ENCODE measurements at regions not wholly inside any gene's neighbourhood (a gene's known extent, or its start where the extent isn't known, plus 50 kb on each side); places are given as distances from the start of the nearest gene placed in this dataset.
"Not testable (repeated sequence)": the region's sequence is repeated elsewhere in the genome, so short reads cannot be mapped to it uniquely, and the experiment has no call there.

DNA sequence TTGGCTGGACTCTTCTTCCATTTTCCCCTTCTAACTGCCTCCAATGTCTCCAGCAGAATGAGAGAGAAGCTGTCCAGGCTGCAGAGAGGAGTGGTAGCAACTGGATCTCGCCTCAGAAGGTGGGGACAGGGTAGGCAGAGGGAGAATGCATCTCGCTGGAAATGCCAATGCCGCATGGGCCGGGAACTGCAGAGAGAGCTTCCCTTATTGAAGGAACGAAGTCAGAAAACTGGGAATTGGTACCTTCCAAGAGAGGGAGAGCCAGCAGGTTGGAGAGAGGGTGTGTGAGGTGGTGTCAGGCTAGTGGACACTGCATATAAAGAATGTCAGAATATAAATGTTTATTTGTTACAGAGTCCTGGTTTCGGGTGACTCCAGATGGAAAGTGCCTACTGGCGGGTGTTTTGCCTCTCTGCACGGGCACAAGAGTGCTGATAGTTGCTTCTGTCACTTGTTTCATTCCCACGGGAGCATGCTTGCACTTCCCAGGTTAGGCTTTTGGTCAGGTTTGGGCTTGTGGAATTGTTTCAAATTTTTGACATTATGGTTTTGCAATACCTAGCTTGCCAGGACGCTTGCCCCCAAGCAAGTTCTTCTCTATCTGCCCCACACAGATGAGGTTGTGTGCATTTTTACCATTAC lies 156.8 kb upstream of the STS start:
- no peak for DNase-seq (ENCODE audit: low spot score)
- no peak for FAIRE-seq

DNA sequence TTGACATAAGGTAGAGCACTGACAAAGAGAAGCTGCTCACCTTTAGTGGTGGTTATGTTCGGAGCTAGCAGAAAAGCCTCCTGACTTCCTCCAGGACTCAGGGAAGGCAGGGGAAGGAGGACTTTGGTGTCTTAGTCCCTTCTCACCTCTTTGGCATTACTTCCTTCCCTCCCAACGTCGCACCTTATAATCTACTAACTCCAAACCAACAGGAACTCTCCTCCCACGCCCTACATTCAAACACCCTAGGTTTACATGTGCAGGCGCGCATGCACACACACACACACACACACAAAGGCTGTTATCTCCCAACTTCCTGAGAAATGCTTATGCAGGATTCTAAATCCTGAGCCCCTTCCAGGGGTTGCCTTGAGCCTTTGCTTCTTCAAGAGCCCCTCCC lies 157.7 kb upstream of the STS start:
- FAIRE-seq (no peak), DNase-seq (ENCODE audit: low spot score) (no peak)

DNA sequence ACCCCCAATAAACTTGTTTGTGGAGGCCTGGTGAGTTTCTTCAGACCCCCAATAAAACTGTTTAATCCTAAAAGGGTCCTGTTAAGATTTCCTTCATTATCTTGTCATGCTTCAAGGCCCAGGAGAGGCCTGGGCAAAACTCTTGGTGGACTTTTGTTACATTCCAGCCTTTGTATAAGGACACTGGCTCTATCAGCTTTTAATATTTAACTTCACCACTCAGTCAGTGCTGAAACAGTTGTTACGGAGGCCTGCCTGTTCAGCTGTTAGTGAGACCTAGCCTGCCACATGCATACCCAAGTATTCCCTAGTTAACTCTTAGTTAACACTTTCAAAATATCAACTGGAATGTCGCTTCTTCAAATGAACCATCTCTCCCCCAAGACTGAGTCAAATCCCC lies 158.8 kb upstream of the STS start:
- FAIRE-seq; DNase-seq (ENCODE audit: low spot score): not testable (repeated sequence)

DNA sequence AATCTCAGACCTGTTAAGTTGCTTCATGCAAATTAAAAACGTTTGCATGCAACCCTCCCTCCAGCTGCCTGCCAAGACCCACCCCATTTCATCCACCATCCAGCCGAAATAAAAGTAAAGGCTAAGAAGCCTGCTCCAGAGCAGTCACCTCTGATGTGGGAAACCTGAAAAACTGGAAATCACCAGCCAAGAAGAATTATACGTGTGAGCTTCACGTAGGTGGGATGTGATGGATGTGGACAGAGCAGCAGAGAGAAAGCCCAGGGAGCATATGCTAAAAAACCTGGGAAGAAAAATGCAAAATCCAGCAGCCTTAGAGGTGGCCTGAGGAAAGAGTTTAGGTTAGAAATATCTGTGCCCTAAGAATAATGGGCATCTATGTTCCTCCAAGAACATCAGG lies 160.6 kb upstream of the STS start:
- DNase-seq (ENCODE audit: low spot score) (no peak), FAIRE-seq (no peak)

DNA sequence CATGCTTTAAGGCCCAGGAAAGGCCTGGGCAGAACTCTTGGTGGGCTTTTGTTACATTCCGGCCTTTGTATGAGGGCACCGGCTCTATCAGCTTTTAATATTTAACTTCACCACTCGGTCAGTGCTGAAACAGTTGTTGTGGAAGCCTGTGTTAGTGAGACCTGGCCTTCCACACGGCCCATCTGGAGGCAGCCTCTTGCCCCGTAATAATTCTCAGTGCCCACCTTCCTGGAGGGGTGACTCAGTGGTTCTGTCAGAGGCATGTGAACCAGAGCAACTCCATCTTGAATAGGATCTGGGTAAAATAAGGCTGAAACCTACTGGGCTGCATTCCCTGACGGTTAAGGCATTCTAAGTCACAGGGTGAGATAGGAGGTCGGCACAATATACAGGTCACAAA lies 162.0 kb upstream of the STS start:
- DNase-seq (ENCODE audit: low spot score) = no peak
- FAIRE-seq = no peak

DNA sequence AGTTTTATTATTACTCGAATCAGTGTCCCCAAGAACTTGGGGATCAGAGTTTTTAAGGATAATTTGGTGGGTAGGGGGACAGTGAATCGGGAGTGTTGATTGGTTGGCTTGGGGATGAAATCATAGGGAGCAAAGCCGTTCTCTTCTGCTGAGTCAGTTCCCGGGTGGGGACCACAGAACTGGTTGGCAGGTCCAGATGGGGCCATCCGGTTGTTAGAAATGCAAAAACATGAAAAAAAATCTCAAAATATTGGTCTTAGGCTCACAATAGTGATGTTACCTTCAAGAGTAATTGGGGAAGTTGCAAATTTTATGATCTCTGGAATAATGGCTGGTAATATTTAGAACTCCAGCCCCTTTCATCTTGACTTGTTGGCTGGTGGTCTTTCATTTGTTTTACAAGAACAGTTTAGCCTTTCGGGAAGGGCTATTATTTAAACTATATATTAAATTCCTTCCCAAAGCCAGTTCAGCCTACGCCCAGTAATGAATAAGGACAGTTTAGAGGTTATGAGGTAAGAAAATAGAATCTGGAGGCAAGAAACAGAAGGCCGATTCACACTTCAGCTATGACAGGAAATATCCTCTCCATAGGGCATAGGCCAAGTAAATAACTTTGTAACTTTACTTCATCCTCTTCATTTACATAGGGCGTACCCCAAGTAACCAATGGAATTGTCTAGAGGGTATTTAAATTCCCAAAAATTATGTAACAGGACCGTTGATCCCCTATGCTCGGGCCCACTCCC lies 164.1 kb upstream of the STS start:
- FAIRE-seq = no peak
- no peak for DNase-seq (ENCODE audit: low spot score)

DNA sequence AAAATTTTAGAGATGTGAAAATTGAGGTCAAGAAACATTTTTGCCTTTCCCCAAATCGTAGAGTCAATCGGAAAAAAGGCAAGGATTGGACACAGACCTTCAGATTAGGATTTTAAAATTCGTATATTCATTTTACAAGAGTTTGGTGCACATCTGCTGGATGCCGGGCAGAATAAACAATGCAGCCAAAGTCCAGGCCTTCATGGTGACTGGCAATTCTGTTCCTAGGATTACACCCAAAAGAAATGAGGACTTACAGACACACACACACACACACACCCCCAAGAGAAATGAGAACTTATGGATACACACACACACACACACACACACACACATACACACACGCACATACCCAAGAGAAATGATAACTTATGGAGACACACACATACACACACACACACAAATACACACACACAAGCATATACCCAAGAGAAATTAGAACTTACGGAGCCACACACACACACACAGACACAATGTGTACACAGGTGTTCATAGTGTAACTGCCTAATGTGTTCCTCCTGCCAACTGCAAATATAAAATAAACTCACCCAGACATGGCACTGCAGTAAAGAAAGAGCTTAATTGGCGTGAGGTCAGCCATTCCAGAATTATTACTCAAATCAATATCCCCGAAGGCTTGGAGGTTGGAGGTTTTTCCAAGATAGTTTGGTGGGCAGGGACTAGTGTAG lies 165.7 kb upstream of the STS start:
- FAIRE-seq (no peak), DNase-seq (ENCODE audit: low spot score) (no peak)

DNA sequence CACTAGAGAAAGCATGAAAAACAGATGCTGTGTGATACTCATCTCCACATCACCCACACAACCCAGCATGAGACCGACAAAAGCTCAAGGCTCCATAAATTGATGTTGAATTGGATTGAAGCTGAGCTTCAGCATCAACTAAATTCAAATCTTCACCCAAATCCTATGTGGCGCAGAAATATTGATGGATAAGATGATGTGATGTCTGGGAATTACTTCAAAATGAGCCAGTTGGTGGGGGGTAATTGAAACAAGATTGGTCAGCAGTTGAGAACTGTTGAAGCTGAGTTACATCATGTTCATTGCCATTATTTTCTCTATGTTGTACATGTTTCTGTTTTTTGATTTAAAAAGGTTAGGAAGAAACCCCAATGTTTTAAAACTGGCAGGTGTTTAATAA lies 166.5 kb upstream of the STS start:
- FAIRE-seq (no peak), DNase-seq (ENCODE audit: low spot score) (no peak)

DNA sequence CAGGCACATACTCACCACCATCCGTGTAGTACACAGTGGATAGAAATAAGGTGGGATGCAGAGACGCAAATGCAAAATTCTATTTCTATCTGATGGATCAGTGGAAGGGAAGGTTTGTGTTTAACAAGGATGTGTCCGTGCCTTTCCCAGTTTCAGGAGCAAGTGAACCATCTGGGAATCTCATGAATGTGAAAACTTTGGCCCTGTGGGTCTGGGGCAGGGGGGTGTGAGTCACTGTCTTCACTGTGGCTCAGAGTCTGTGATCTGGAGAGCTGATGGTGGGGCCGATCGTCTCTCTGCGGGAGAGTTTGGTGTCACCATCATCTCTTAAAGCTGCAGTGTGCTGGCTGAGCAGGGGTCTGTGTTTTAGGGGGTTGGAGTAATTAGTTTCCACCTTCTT lies 179.3 kb upstream of the STS start:
- no peak for FAIRE-seq
- no peak for DNase-seq (ENCODE audit: low spot score)

DNA sequence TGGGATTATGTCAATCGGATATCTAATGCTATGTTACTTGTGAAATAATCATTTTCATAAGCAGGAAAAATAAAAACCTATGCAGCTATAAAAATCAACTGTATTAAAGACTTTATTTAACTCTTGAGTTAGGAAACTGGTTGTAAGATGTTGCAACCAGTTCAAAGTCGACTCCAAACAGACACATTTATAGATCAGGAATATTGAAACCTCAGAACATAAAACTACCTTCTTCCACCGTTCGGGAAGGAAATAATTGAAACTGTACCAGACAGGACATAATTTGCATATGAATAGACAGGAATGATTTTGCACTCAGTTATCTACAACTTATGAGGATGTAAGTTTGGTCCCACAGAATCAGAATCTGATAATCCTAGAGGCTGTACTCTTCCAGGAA lies 181.8 kb upstream of the STS start:
- DNase-seq (ENCODE audit: low spot score) (no peak), FAIRE-seq (no peak)

DNA sequence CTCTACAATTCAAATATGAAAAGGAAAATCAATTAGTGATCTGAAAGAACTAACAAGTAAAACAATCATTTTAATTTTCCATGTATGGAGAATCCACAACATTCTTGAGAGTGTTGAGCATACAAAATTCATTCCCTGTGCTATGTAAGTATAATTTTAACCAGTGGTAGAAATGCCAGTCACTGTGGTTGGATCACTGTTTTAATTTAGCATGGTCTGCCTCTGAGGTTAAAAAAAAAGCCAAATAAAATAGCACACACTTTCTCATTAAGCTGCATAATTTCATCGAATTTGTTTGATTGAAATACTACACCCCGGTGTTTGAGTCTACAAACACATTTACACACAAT lies 185.5 kb upstream of the STS start:
- no peak for FAIRE-seq
- no peak for DNase-seq (ENCODE audit: low spot score)

DNA sequence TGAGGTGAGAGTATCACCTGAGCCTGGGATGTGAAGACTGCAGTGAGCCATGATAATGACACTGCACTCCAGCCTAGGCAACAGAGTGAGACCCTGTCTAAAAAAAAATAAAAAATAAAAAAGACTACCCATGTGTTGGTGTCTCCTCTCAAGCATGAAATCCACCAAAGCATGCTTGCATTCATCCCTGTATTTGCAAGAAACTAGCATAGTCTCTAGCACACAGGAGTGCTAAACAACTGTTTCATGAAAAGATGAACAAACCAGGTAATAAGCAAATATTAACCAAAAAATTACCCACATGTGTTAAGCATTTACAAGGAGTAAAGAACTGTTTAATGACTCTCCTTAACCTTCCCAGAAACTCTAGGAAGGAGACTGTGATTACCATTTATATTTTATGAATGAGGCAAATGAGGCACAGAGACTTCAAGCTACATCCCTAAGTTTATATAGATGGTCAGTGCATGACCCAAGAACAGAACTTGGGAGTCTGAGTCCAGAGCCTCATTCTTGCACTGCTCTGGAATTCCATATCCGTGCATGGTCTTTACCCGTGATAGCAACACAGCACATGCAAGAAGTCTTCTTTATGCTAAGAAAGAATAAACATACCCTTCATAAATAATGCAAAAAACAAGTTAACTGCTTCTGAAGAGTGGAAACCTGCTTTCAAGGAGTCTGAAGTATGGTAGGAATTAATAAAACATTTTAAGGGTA lies 186.1 kb upstream of the STS start:
- no peak for DNase-seq (ENCODE audit: low spot score)
- no peak for FAIRE-seq

DNA sequence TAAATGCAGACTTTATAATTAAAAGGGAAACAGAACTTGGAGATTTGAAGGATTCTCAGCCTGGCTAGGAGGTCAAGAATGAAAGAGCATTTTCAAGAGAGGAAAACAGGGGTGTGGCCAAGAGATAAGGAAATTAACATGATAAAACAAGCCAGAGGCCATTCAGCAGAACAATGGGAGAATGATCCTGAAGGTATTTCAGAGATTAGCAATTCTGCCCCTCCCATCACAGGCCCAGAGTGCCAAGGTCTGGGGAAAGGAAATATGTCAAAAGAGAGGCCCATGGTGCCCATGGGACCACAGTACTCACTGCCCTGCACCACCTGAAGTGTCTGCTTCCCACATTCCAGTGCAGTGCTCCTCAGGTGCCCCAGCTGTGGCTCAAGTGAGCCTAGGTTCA lies 188.5 kb upstream of the STS start:
- DNase-seq (ENCODE audit: low spot score) (no peak), FAIRE-seq (no peak)

DNA sequence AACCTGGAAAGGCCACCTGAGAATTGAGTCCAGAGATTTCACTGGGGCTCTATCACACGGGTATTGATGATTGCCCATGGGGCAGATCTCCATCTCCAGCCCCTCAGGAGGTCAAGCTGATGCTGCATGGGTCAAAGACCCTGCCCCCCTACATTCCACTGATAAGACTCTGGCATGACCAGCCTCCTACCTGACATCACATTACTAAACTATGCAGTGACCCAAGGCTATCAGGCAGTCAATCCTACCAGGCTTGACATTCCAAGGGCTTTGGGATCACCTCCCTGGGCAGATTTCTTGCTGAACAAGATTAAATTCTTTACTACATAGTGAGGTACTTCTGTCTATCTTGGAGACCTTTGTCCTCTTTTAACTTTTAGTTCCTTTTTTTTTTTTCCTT lies 192.7 kb upstream of the STS start:
- no peak for FAIRE-seq
- no peak for DNase-seq (ENCODE audit: low spot score)

DNA sequence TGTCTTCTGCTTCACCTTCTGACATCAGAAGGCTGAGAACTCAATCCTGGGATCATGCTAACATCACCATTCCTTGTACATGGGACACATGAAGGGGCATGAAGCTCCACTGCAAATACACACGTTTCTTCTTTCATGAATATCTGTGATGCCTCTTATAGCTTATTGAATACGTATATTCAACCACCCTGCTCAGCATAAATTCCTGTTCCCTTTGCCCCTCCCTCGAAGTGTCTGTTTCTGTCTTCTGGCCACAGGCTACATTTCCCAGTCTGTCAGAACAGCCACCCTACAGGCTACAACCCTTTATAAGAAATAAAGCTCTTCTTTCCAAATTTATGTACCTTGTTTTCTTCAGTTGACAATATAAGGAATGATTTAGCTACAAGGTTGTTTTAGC lies 201.3 kb upstream of the STS start:
- FAIRE-seq (no peak), DNase-seq (ENCODE audit: low spot score) (no peak)

DNA sequence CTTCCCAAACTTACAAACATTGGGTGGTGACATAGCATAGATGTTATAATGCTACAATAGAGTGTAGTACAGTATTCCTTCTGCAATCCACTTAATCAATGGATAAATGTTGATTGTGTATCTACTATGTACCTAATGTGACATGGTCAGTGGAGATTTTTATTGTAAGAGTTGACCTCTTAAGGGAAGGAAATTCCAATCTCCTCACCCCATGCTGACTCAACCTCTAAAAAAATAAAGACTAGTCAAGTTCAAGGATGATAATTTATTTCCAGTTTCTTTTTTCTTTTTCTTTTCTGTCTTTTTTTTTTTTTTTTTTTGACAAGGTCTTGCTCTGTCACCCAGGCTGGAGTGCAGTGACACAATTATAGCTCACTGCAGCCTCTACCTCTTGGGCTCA lies 206.5 kb upstream of the STS start:
- DNase-seq (ENCODE audit: low spot score) = no peak
- no peak for FAIRE-seq

DNA sequence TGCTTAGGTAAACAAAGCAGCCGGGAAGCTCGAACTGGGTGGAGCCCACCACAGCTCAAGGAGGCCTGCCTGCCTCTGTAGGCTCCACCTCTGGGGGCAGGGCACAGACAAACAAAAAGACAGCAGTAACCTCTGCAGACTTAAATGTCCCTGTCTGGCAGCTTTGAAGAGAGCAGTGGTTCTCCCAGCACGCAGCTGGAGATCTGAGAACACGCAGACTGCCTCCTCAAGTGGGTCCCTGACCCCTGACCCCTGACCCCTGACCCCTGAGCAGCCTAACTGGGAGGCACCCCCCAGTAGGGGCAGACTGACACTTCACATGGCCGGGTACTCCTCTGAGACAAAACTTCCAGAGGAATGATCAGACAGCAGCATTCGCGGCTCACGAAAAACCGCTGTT lies 214.6 kb upstream of the STS start:
- FAIRE-seq = not testable (repeated sequence)

DNA sequence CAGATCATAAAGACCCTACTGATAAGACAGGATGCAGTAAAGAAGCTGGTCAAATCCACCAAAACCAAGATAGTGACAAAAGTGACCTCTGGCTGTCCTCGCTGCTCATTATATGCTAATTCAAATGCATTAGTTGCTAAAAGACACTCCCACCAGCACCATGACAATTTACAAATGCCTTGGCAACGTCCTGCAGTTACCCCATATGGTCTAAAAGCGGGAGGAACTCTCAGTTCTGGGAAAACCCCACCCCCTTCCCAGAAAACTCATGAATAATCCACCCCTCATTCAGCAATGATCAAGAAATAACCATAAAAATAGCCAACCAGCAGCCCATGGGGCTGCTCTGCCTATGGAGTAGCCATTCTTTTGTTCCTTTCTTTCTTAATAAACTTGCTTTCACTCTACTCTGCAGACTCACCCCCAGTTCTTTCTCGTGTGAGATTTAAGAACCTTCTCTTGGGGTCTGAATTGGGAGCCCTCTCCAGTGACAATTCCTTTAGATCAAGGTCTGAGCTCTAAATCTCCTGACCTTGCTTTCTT lies 217.1 kb upstream of the STS start:
- FAIRE-seq = no peak
- DNase-seq (ENCODE audit: low spot score) = no peak

More for the DNA sequence above, 214.6 kb upstream of the STS start:
- not testable (repeated sequence) for DNase-seq (ENCODE audit: low spot score)

DNA sequence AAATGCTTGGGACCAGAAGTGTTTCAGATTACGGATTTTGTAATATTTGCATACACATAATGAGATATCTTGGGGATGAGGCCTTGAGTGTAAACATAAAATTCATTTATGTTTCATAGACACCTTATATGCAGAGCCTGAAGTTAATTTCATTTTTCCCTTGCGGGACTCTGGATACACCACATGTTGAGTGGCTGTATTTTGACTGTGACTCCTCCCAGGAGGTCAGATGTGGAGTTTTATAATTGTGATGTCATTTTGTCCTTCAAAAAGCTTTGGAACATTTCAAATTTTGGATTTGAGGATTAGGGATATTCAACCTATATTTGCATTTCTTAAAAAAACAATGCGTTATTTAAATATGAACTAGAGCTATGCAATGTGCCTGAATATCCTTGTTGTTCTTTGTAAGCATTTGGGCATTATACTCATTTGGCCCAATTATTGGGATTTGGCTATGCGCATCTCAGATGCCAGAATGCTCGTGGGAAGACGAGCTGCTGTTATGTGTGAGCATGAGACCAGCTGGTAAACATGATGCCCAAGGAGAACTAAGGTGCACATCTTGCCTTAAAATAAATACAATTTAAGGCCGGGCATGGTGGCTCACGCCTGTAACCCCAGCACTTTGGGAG lies 223.0 kb upstream of the STS start:
- DNase-seq (ENCODE audit: low spot score) (no peak), FAIRE-seq (no peak)

DNA sequence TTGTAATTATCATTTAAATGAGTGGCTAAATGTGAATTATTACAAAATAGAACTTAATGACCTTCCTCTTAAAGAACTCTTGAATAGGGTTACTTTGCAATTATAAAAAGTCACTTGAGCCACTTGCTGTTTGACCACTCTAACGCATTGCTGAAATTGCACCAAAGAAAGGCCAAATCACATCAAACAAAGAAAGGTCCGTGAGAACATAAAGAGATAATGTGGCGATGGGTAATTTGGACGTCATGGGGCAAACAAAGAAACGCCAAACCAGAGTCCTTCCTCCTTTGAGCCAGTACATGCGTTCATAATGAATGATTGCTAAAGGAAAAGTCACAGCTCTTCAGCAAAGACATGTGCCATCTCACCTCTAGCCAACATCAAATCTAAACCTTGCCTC lies 229.8 kb upstream of the STS start:
- no peak for FAIRE-seq

DNA sequence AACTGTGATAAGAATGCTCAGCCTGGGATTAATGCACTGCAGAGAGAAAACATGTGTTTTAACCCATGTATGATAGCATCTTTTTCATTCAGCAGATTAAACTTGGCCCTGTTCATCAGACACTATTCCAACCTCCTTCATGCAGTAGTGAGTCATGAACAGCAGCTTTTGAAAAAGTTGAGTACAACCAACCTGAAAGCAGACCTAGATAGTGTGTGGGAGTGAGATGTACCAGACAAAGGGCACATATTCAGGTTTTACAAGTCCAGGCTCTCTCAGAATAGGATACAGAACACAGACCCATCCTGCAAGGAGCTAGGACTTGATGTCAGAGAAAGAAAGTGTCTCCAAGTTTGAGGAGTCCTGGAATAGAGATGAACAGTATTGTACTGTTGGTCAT lies 237.3 kb upstream of the STS start:
- FAIRE-seq (no peak), DNase-seq (ENCODE audit: low spot score) (no peak)

More for the DNA sequence above, 229.8 kb upstream of the STS start:
- DNase-seq (ENCODE audit: low spot score) = no peak

Measured in RCC 7860 (cell line).